ENCODE measurements at regions not wholly inside any gene's neighbourhood (a gene's known extent, or its start where the extent isn't known, plus 50 kb on each side); places are given as distances from the start of the nearest gene placed in this dataset.

GRCh38 chr12:88955531-88955930, 375.3 kb upstream of the KITLG start:
- no peak for DNase-seq (ENCODE audit: low read depth in 4 of 4, low spot score in 1 of 4)

GRCh38 chr12:88953029-88953586, 372.8 kb upstream of the KITLG start:
- DNase-seq (ENCODE audit: low read depth in 4 of 4, low spot score in 1 of 4): no peak

GRCh38 chr12:88952562-88952942, 372.3 kb upstream of the KITLG start:
- no peak for DNase-seq (ENCODE audit: low read depth in 4 of 4, low spot score in 1 of 4)

GRCh38 chr12:88951860-88952561, 371.7 kb upstream of the KITLG start:
- no peak for DNase-seq (ENCODE audit: low read depth in 4 of 4, low spot score in 1 of 4)

- no peak for DNase-seq (ENCODE audit: low read depth in 4 of 4, low spot score in 1 of 4)
These were observed 370.9 kb upstream of the KITLG start for GRCh38 chr12:88951177-88951576.

GRCh38 chr12:88947486-88948043, 367.3 kb upstream of the KITLG start:
- DNase-seq (ENCODE audit: low read depth in 4 of 4, low spot score in 1 of 4): no peak

- no peak for DNase-seq (ENCODE audit: low read depth in 4 of 4, low spot score in 1 of 4)
These were observed 366.2 kb upstream of the KITLG start for GRCh38 chr12:88946372-88946997.

- DNase-seq (ENCODE audit: low read depth in 4 of 4, low spot score in 1 of 4): no peak
These were observed 364.9 kb upstream of the KITLG start for GRCh38 chr12:88945051-88945732.

GRCh38 chr12:88944397-88944796, 364.1 kb upstream of the KITLG start:
- no peak for DNase-seq (ENCODE audit: low read depth in 4 of 4, low spot score in 1 of 4)

GRCh38 chr12:88940854-88941253, 360.6 kb upstream of the KITLG start:
- DNase-seq (ENCODE audit: low read depth in 4 of 4, low spot score in 1 of 4): no peak

- no peak for DNase-seq (ENCODE audit: low read depth in 4 of 4, low spot score in 1 of 4)
These were observed 355.6 kb upstream of the KITLG start for GRCh38 chr12:88935856-88936255.

GRCh38 chr12:88934163-88934747, 354.0 kb upstream of the KITLG start:
- no peak for DNase-seq (ENCODE audit: low read depth in 4 of 4, low spot score in 1 of 4)

- no peak for DNase-seq (ENCODE audit: low read depth in 4 of 4, low spot score in 1 of 4)
These were observed 352.2 kb upstream of the KITLG start for GRCh38 chr12:88932457-88932856.

- no peak for DNase-seq (ENCODE audit: low read depth in 4 of 4, low spot score in 1 of 4)
These were observed 351.3 kb upstream of the KITLG start for GRCh38 chr12:88931598-88931997.

GRCh38 chr12:88925454-88925853, 345.2 kb upstream of the KITLG start:
- DNase-seq (ENCODE audit: low read depth in 4 of 4, low spot score in 1 of 4): no peak

GRCh38 chr12:88924162-88924561, 343.9 kb upstream of the KITLG start:
- DNase-seq (ENCODE audit: low read depth in 4 of 4, low spot score in 1 of 4): no peak

GRCh38 chr12:88923631-88924030, 343.4 kb upstream of the KITLG start:
- no peak for DNase-seq (ENCODE audit: low read depth in 4 of 4, low spot score in 1 of 4)

GRCh38 chr12:88922816-88923215, 342.5 kb upstream of the KITLG start:
- DNase-seq (ENCODE audit: low read depth in 4 of 4, low spot score in 1 of 4): no peak

GRCh38 chr12:88921890-88922532, 341.7 kb upstream of the KITLG start:
- DNase-seq (ENCODE audit: low read depth in 4 of 4, low spot score in 1 of 4): no peak

- no peak for DNase-seq (ENCODE audit: low read depth in 4 of 4, low spot score in 1 of 4)
These were observed 341.2 kb upstream of the KITLG start for GRCh38 chr12:88921434-88921833.

GRCh38 chr12:88918161-88918560, 337.9 kb upstream of the KITLG start:
- DNase-seq (ENCODE audit: low read depth in 4 of 4, low spot score in 1 of 4): no peak

Measured in stimulated activated CD4-positive, alpha-beta T cell treated with anti-CD3 and anti-CD28 coated beads, Interleukin-1b, Interleukin-23, amount 100 ng/mL, for 24 hours (primary cell).